ENCODE measurements at regions not wholly inside any gene's neighbourhood (a gene's known extent, or its start where the extent isn't known, plus 50 kb on each side); places are given as distances from the start of the nearest gene placed in this dataset.
"Not testable (repeated sequence)": the region's sequence is repeated elsewhere in the genome, so short reads cannot be mapped to it uniquely, and the experiment has no call there.

- ATAC-seq: no peak
- WGBS, 2 donors (ENCODE audit: low coverage in 1 of 2): 80% methylated on average over 2 to 3 of the region's 3 CpGs
- H3K9me3 ChIP-seq: no peaks in the 10 kb centered on the region
- peaks cover 10% of the 10 kb centered on the region for H3K27me3 ChIP-seq
- H3K4me1 ChIP-seq: no peaks in the 10 kb centered on the region
- H3K36me3 ChIP-seq: no peaks in the 10 kb centered on the region
- H3K27ac ChIP-seq: no peak overlapping the region
- no peak overlapping the region for H3K4me3 ChIP-seq
- TF ChIP-seq POLR2AphosphoS5 (IDR thresholded peaks at IDR 0.05) (no peak), EP300 (IDR thresholded peaks at IDR 0.05) (no peak), CTCF (IDR thresholded peaks at IDR 0.05) (no peak), POLR2A (IDR thresholded peaks at IDR 0.05) (no peak)
Measured at GRCh38 chr20:30595698-30596097, 661.8 kb upstream of the DEFB115 start.

- H3K27me3 ChIP-seq, ATAC-seq, H3K4me3 ChIP-seq, H3K9me3 ChIP-seq, H3K27ac ChIP-seq, H3K4me1 ChIP-seq, H3K36me3 ChIP-seq: not testable (repeated sequence)
- WGBS, 2 donors (ENCODE audit: low coverage in 1 of 2): 20% methylated on average over 1 of the region's 2 CpGs; no CpG with 5 or more reads in 1 of the 2 donors
Measured at GRCh38 chr20:30597429-30597828, 660.0 kb upstream of the DEFB115 start.

- Histone ChIP-seq H3K27ac (no peak overlapping the region), H3K4me1 (no peaks in the 10 kb centered on the region), H3K27me3 (peaks cover 10% of the 10 kb centered on the region), H3K4me3 (no peak overlapping the region), H3K9me3 (no peaks in the 10 kb centered on the region), H3K36me3 (no peaks in the 10 kb centered on the region)
- no peak for TF ChIP-seq POLR2AphosphoS5 (IDR thresholded peaks at IDR 0.05)
- no peak for TF ChIP-seq EP300 (IDR thresholded peaks at IDR 0.05)
- TF ChIP-seq POLR2A (IDR thresholded peaks at IDR 0.05): no peak
- no peak for TF ChIP-seq CTCF (IDR thresholded peaks at IDR 0.05)
- no CpG with 5 or more reads among the region's 5 CpGs for WGBS, 2 donors (ENCODE audit: low coverage in 1 of 2)
- ATAC-seq: no peak
Measured at GRCh38 chr20:30598460-30599230, 658.8 kb upstream of the DEFB115 start.

- TF ChIP-seq POLR2AphosphoS5 (IDR thresholded peaks at IDR 0.05): no peak
- no peak for TF ChIP-seq POLR2A (IDR thresholded peaks at IDR 0.05)
- TF ChIP-seq EP300 (IDR thresholded peaks at IDR 0.05): no peak
- no peak for TF ChIP-seq CTCF (IDR thresholded peaks at IDR 0.05)
- H3K4me1 ChIP-seq: no peaks in the 10 kb centered on the region
- no CpG with 5 or more reads among the region's 2 CpGs for WGBS, 2 donors (ENCODE audit: low coverage in 1 of 2)
- no peaks in the 10 kb centered on the region for H3K36me3 ChIP-seq
- H3K4me3 ChIP-seq: no peak overlapping the region
- H3K27ac ChIP-seq: no peak overlapping the region
- ATAC-seq: no peak
- H3K27me3 ChIP-seq: peaks cover 10% of the 10 kb centered on the region
- H3K9me3 ChIP-seq: no peaks in the 10 kb centered on the region
Measured at GRCh38 chr20:30599990-30600389, 657.5 kb upstream of the DEFB115 start.

GRCh38 chr20:30601974-30602373 lies 655.5 kb upstream of the DEFB115 start:
- 56 to 63% methylated on average over 2 of the region's 2 CpGs for WGBS, 2 donors (ENCODE audit: low coverage in 1 of 2)

GRCh38 chr20:30602424-30602823 lies 655.0 kb upstream of the DEFB115 start:
- TF ChIP-seq POLR2AphosphoS5 (IDR thresholded peaks at IDR 0.05): no peak
- no peak for TF ChIP-seq POLR2A (IDR thresholded peaks at IDR 0.05)
- TF ChIP-seq EP300 (IDR thresholded peaks at IDR 0.05): no peak
- TF ChIP-seq CTCF (IDR thresholded peaks at IDR 0.05): no peak
- Histone ChIP-seq H3K36me3 (no peaks in the 10 kb centered on the region), H3K4me1 (no peaks in the 10 kb centered on the region), H3K9me3 (peaks cover 0 to 16% (median 0%) of the 10 kb centered on the region in 3 donors), H3K27ac (no peak overlapping the region), H3K27me3 (peaks cover 10% of the 10 kb centered on the region), H3K4me3 (no peak overlapping the region)
- whole genome bisulfite sequencing, 2 donors (ENCODE audit: low coverage in 1 of 2): 58 to 80% methylated on average over 2 of the region's 3 CpGs
- ATAC-seq: no peak

More at GRCh38 chr20:30601974-30602373, 655.5 kb upstream of the DEFB115 start:
- TF ChIP-seq POLR2A (IDR thresholded peaks at IDR 0.05): no peak
- TF ChIP-seq EP300 (IDR thresholded peaks at IDR 0.05): no peak
- H3K36me3 ChIP-seq: no peaks in the 10 kb centered on the region
- H3K27me3 ChIP-seq: peaks cover 10% of the 10 kb centered on the region
- H3K4me1 ChIP-seq: no peaks in the 10 kb centered on the region
- peaks cover 0 to 11% (median 0%) of the 10 kb centered on the region in 3 donors for H3K9me3 ChIP-seq
- no peak for ATAC-seq
- H3K4me3 ChIP-seq: no peak overlapping the region
- H3K27ac ChIP-seq: no peak overlapping the region
